ENCODE measurements at regions not wholly inside any gene's neighbourhood (a gene's known extent, or its start where the extent isn't known, plus 50 kb on each side); places are given as distances from the start of the nearest gene placed in this dataset.
"Not testable (repeated sequence)": the region's sequence is repeated elsewhere in the genome, so short reads cannot be mapped to it uniquely, and the experiment has no call there.

DNA sequence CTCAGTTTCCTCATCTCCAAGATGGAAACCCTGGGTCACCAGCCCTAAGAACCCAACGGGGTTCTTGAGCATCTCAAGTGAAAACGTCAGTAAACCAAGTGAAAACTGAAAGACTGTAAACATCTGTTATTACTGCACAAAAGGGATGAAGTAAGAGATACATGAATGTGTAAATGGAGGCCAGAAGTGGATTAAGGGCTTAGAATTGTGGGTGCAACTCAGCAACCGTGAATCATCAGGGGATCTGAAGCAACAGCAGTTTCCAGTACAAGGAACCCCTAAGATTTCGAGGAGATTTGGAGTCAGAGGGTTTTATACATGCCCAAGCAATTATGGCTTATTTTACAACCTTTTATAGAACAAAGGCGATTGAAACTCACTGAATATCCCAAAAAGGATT is 95.7 kb upstream of the SVIL start:
- DNase-seq (ENCODE audit: low read depth, low spot score), result no peak
- Histone ChIP-seq H3K4me3 (ENCODE audit: low read depth, low read length) (no peak overlapping the region), H3K9me3 (ENCODE audit: control insufficient read depth, insufficient read depth, low read length) (no peaks in the 10 kb centered on the region), H3K27ac (ENCODE audit: low read depth, low read length) (no peak overlapping the region), H3K27me3 (ENCODE audit: control insufficient read depth, insufficient read depth, low read length) (no peaks in the 10 kb centered on the region)
- POLR2A ChIA-PET, result no interaction called here
- TF ChIP-seq, protein P1, sequence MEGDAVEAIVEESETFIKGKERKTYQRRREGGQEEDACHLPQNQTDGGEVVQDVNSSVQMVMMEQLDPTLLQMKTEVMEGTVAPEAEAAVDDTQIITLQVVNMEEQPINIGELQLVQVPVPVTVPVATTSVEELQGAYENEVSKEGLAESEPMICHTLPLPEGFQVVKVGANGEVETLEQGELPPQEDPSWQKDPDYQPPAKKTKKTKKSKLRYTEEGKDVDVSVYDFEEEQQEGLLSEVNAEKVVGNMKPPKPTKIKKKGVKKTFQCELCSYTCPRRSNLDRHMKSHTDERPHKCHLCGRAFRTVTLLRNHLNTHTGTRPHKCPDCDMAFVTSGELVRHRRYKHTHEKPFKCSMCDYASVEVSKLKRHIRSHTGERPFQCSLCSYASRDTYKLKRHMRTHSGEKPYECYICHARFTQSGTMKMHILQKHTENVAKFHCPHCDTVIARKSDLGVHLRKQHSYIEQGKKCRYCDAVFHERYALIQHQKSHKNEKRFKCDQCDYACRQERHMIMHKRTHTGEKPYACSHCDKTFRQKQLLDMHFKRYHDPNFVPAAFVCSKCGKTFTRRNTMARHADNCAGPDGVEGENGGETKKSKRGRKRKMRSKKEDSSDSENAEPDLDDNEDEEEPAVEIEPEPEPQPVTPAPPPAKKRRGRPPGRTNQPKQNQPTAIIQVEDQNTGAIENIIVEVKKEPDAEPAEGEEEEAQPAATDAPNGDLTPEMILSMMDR (IDR thresholded peaks at IDR 0.05; ENCODE audit: low read depth, low read length), result no peak
- CTCF ChIA-PET, result interaction anchor here (1.4 kb wide), 1 partner anchor 140 kb away, joined by 3 read pairs; no protein-coding TSS in a partner anchor

DNA sequence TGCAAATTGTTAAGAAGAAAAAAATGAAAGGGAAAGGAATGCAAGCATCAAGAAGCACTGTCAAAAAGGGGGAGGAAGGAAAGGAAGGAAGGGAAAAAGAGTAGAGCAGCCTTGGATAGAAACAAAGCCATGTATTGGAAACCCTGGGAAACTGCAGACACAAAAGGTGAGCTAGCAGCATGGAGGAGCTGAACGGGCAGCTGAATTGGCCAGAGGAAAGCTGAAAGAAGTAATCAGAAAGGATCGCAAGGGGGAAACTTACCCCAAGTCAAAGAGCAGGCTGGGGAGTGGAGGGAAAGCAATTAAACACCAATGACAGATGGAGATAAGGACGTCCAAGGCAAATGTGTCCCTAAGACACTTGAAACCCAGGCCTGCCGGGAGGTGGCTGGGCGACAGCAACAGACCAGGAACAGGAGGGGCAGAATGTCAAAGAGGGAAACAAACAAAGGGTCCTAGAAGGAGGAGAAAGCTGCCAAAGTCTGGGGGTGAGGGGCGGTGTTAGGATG is 93.8 kb upstream of the SVIL start:
- DNase-seq (ENCODE audit: low read depth, low spot score), result no peak
- H3K27ac ChIP-seq (ENCODE audit: low read depth, low read length), result no peak overlapping the region
- POLR2A ChIA-PET, result no interaction called here
- TF ChIP-seq, protein P1 (IDR thresholded peaks at IDR 0.05; ENCODE audit: low read depth, low read length), result no peak
- H3K4me3 ChIP-seq (ENCODE audit: low read depth, low read length), result no peak overlapping the region
- H3K9me3 ChIP-seq (ENCODE audit: control insufficient read depth, insufficient read depth, low read length), result no peaks in the 10 kb centered on the region
- CTCF ChIA-PET, result interaction anchor here (0.5 kb wide), 1 partner anchor 29 kb away, joined by 3 read pairs; no protein-coding TSS in a partner anchor
- H3K27me3 ChIP-seq (ENCODE audit: control insufficient read depth, insufficient read depth, low read length), result no peaks in the 10 kb centered on the region

DNA sequence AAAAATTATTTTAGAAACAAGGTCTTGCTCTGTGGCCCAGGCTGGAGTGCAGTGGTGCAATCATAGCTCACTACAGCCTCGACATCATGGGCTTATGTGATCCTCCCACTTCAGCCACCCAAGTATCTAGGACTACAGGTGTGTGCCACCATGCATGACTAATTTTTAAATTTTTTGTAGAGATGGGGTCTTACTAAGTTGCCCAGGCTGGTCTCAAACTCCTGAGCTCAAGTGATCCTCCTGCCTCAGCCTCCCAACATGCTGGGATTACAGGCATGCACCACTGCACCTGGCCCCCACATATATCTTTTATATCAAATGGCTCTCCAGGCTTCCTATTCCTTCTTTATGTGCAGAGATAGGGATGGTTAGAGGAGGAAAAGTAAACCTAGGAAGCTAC is 91.2 kb upstream of the SVIL start:
- H3K9me3 ChIP-seq (ENCODE audit: control insufficient read depth, insufficient read depth, low read length); POLR2A ChIA-PET; H3K4me3 ChIP-seq (ENCODE audit: low read depth, low read length); H3K27ac ChIP-seq (ENCODE audit: low read depth, low read length); DNase-seq (ENCODE audit: low read depth, low spot score); H3K27me3 ChIP-seq (ENCODE audit: control insufficient read depth, insufficient read depth, low read length): not testable (repeated sequence)
- CTCF ChIA-PET, result interaction anchor here (0.6 kb wide), 1 partner anchor 9 kb away, joined by 5 read pairs; no protein-coding TSS in a partner anchor

DNA sequence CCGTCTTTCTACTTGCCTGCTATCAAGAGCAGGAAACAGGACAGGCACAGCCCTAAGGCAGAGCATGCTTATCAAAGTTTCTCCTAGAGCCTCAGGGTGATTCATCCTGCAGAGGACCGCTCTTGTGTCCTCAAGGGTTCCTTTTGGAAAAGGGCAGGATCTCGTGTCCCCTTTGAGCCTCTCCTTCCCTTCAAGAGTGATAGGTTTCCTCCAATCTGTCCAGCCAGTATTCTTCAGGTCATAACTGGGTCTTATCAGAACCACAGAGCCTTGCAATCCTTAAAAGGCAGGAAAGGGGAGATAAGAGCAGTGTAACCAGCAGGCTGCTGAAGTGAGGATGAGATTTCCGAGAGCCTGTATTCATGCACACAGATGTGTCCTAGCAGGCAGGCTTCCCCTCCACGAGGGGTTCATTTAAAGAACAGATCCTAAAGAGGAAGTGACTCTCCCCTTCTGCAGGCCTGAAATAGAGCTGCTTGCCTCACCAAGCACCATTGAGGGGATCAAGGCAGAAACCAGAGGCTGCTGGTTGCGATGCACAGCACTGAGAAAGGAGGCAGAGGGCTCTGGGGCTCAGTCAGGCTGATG is 90.5 kb upstream of the SVIL start:
- TF ChIP-seq, protein P1 (IDR thresholded peaks at IDR 0.05; ENCODE audit: low read depth, low read length), result no peak
- DNase-seq (ENCODE audit: low read depth, low spot score), result no peak
- no peak overlapping the region for H3K4me3 ChIP-seq (ENCODE audit: low read depth, low read length)
- peak overlapping the region; percentile 31 for H3K27ac ChIP-seq (ENCODE audit: low read depth, low read length)
- H3K9me3 ChIP-seq (ENCODE audit: control insufficient read depth, insufficient read depth, low read length), result peaks cover 4% of the 10 kb centered on the region
- H3K27me3 ChIP-seq (ENCODE audit: control insufficient read depth, insufficient read depth, low read length), result no peaks in the 10 kb centered on the region
- POLR2A ChIA-PET, result no interaction called here
- CTCF ChIA-PET, result interaction anchor here (0.6 kb wide), 1 partner anchor 8 kb away, joined by 5 read pairs; no protein-coding TSS in a partner anchor

DNA sequence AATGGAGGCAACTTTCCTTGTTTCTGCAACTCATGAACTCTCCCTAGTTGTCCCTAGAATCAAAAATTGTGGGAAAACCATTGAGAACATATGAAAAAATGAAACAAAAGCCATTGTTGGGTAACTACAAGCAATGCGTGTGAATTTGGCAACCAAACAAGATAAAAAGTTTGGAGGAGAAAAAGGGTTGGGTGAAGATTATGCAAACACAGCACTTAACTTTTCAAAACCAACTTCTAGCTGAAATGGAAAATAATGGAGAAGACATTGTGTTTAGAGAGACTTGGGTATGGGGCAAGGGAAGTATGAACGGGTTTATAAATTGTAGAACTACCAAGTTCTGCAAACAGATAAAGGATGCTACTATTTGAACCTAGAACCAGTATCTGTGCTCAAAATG is 89.0 kb upstream of the SVIL start:
- Histone ChIP-seq H3K27ac (ENCODE audit: low read depth, low read length) (no peak overlapping the region), H3K4me3 (ENCODE audit: low read depth, low read length) (no peak overlapping the region), H3K27me3 (ENCODE audit: control insufficient read depth, insufficient read depth, low read length) (no peaks in the 10 kb centered on the region), H3K9me3 (ENCODE audit: control insufficient read depth, insufficient read depth, low read length) (peaks cover 10% of the 10 kb centered on the region)
- TF ChIP-seq, protein P1 (IDR thresholded peaks at IDR 0.05; ENCODE audit: low read depth, low read length), result no peak
- POLR2A ChIA-PET, result no interaction called here
- no peak for DNase-seq (ENCODE audit: low read depth, low spot score)
- CTCF ChIA-PET, result interaction anchor here (0.6 kb wide), 1 partner anchor 87 kb away, joined by 3 read pairs; no protein-coding TSS in a partner anchor
